ENCODE measurements at regions not wholly inside any gene's neighbourhood (a gene's known extent, or its start where the extent isn't known, plus 50 kb on each side); places are given as distances from the start of the nearest gene placed in this dataset.

DNA sequence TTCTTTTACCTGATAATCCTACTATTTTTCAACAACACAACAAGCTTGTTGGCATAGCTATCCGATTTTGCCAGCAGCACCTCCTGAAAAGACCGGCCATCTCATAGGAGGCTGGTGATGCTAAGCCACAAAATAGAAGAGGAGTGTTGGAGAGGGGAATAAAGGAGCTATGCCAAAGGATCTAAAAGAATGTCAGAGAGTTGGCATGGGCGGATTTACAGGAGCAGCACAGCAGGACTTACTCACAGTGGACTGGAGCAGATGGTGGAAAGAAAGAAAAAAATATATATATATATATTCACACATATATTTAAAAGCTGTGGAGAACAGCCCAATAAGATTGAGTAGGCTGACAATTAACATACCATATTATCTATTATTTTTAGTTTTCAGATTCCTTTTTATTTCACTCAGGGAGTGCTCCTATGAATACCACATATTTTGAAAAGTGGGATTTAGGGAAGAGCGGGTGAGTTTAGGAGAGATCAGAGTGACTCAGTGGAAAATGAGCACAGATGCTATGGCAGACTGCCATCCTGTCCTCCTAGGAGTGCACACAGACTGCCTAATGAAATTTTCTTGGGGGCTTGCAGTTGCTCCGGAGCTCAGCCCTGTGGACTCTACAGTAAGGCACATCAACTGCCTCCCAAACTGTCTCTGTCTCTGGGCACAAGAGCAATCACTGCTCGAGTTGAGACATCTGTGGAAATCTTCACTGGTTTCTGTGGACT is 394.4 kb upstream of the CHRM3 start:
- TF ChIP-seq, protein P1, sequence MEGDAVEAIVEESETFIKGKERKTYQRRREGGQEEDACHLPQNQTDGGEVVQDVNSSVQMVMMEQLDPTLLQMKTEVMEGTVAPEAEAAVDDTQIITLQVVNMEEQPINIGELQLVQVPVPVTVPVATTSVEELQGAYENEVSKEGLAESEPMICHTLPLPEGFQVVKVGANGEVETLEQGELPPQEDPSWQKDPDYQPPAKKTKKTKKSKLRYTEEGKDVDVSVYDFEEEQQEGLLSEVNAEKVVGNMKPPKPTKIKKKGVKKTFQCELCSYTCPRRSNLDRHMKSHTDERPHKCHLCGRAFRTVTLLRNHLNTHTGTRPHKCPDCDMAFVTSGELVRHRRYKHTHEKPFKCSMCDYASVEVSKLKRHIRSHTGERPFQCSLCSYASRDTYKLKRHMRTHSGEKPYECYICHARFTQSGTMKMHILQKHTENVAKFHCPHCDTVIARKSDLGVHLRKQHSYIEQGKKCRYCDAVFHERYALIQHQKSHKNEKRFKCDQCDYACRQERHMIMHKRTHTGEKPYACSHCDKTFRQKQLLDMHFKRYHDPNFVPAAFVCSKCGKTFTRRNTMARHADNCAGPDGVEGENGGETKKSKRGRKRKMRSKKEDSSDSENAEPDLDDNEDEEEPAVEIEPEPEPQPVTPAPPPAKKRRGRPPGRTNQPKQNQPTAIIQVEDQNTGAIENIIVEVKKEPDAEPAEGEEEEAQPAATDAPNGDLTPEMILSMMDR (IDR thresholded peaks at IDR 0.05; ENCODE audit: low read depth, low read length, missing input control), result no peak
- TF ChIP-seq JUND (IDR thresholded peaks at IDR 0.05) (no peak), YY1 (IDR thresholded peaks at IDR 0.05) (no peak), RAD21 (IDR thresholded peaks at IDR 0.05) (no peak), REST (IDR thresholded peaks at IDR 0.05) (no peak), GABPA (IDR thresholded peaks at IDR 0.05 in 1 of 2, conservative IDR thresholded peaks at IDR 0.05 in 1 of 2) (no peak), EGR1 (IDR thresholded peaks at IDR 0.05; ENCODE audit: low read depth in 2 of 2) (no peak), HNF4G (IDR thresholded peaks at IDR 0.05) (no peak), SP1 (IDR thresholded peaks at IDR 0.05) (no peak), RXRA (IDR thresholded peaks at IDR 0.05) (no peak), TAF1 (conservative IDR thresholded peaks at IDR 0.05) (no peak)
- TF ChIP-seq, protein P2, sequence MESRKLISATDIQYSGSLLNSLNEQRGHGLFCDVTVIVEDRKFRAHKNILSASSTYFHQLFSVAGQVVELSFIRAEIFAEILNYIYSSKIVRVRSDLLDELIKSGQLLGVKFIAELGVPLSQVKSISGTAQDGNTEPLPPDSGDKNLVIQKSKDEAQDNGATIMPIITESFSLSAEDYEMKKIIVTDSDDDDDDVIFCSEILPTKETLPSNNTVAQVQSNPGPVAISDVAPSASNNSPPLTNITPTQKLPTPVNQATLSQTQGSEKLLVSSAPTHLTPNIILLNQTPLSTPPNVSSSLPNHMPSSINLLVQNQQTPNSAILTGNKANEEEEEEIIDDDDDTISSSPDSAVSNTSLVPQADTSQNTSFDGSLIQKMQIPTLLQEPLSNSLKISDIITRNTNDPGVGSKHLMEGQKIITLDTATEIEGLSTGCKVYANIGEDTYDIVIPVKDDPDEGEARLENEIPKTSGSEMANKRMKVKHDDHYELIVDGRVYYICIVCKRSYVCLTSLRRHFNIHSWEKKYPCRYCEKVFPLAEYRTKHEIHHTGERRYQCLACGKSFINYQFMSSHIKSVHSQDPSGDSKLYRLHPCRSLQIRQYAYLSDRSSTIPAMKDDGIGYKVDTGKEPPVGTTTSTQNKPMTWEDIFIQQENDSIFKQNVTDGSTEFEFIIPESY (IDR thresholded peaks at IDR 0.05), result no peak
- TF ChIP-seq, protein P3, sequence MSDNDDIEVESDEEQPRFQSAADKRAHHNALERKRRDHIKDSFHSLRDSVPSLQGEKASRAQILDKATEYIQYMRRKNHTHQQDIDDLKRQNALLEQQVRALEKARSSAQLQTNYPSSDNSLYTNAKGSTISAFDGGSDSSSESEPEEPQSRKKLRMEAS (IDR thresholded peaks at IDR 0.05), result no peak
- TF ChIP-seq, protein P4, sequence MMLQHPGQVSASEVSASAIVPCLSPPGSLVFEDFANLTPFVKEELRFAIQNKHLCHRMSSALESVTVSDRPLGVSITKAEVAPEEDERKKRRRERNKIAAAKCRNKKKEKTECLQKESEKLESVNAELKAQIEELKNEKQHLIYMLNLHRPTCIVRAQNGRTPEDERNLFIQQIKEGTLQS (IDR thresholded peaks at IDR 0.05), result no peak
